GM21367 (cell line): ENCODE measurements at regions not wholly inside any gene's neighbourhood (a gene's known extent, or its start where the extent isn't known, plus 50 kb on each side); places are given as distances from the start of the nearest gene placed in this dataset.

ENCODE experiments used
- ATAC-seq: cut with Tn5 transposase; IDR thresholded peaks from one replicate; pipeline ENCODE4 v1.9.1; 2021; ENCODE audit not compliant: unreplicated experiment

- no peak for ATAC-seq
Measured at GRCh38 chr15:94057305-94057704, 174.1 kb upstream of the MCTP2 start.

GRCh38 chr15:94056314-94056713 is 175.0 kb upstream of the MCTP2 start:
- ATAC-seq: no peak

- ATAC-seq: no peak
Measured at GRCh38 chr15:94053626-94054025, 177.7 kb upstream of the MCTP2 start.

DNA sequence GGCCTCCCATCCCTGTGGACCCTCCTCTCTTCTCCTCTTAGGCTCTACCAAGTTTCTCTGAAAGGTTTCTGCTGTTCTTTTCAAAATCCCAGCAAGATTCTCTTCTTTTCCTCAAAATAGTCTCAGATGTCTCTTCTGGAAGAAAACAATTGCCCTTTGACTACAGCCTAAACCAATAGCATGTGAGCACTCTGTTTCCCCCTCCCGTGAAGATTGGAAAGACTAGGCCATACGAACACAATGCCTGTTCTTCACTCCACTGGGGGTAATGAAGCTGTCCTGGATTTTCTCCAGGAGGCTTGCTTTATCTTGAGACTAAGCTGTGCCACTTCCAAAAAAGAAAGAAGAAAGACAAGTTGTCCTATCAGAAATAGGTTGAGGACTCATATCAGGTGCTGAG is 178.7 kb upstream of the MCTP2 start:
- ATAC-seq: no peak

- no peak for ATAC-seq
Measured at GRCh38 chr15:94047566-94047965, 183.8 kb upstream of the MCTP2 start.

- no peak for ATAC-seq
Measured at GRCh38 chr15:94042180-94042928, 189.0 kb upstream of the MCTP2 start.

DNA sequence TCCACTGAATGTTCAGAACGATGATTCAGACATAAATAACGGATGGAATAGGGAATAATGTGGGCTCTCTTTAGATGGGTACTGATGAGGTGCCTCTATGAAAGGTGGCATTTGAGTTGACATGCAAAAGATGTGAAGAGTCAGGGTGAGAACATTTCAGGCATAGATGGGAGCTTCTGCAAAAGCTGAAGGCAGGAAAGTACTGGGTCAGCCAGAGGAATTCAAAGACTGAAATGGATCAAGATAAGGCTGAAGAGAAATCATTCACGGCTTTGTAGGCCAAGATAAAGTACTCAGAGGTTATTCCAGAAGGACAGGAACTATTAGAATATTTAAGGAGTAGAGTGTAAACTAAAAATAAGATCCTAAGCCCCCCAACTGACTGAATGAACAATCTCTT is 189.6 kb upstream of the MCTP2 start:
- no peak for ATAC-seq

GRCh38 chr15:94040541-94041248 is 190.7 kb upstream of the MCTP2 start:
- ATAC-seq: no peak

DNA sequence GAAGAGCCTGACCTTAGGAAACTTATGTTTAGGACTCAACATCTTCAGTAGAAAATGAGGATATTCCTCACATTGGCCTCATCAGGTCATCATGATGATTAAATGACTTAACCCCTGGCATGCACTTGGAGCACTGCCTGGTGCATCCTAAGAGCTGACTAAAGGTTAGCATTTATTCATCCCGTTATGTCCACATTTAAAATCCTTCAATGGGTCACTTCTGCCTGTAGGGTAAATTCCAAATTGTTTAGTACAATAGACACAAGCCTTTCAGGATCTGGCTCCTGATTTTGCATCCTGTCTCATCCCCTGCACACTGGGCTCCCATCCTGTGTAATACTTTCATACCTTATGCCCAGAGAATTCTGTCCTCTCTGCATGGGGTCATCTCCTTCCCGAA is 195.2 kb upstream of the MCTP2 start:
- ATAC-seq: no peak

DNA sequence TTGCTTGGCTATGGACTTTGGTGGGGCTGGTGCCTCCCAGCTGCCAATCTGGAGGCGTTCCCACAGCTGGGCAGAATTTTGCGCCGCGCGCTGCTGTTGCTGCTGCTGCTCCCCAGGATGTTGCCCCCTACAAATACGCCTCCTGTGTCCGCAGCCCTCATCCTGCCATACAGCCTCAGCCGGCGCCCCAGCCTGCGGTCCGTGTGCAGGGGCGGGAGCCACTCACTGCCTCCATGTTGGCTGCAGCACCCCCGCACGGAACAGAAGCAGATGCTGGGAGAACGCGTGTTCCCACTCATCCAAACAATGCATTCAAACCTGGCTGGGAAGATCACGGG is 197.7 kb upstream of the MCTP2 start:
- no peak for ATAC-seq

GRCh38 chr15:94033014-94033682 is 198.2 kb upstream of the MCTP2 start:
- ATAC-seq: no peak

- no peak for ATAC-seq
Measured at GRCh38 chr15:94032571-94032970, 198.8 kb upstream of the MCTP2 start.

DNA sequence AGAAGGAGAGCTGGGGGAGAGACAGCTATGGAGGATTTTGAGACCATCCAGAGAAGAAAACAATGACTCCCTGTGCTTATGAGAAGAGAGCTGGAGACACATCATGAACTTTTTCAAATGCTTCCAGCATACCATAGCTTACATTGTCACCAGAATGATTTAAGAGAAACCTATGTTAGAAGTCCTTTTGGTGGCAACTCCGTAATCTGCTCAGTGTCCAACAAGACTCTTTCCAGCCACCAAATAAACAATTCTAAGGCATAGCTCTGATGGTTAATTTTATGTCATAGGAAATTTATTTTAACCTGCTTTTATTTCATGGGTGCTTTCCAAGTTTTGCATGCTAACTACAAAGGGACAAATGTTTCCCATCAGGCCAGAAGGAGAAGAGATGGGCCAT is 200.3 kb upstream of the MCTP2 start:
- no peak for ATAC-seq

DNA sequence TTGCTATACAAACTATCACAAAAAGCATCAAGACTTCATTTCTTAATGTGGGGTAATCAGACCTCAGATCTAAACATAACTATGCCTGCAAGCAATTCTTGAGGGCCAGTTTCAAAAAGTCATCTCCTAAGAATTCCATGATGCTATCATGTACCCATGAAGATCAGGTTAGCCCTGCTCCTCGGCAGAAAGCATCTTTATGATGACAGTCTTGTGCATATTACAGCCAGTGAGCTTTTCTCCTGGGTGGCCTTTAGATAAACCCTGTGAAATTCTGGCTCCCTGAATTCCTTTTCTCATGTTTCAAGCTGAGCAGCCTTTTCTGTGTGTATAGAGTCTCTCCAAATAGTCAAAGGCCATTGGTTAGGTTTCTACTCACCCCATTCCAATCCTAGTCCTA is 201.9 kb upstream of the MCTP2 start:
- ATAC-seq: no peak

DNA sequence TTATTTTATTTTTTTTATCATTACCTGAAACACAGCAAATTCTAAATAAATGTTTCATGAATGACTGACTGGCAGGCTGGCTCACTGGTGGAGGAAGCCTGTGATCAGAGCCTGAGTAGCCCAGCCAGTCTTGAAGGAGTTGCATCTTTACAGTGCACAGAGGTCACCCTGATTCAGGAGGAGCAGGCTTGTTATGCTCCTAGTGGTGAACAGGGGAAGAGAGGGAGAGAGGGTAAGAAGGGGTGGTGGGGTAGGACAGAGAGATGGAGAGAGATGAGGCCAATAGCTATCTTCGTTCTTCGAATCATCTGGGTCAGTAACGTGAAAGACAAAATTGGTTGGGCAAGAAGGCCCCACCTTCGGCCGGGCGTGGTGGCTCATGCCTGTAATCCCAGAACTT is 202.6 kb upstream of the MCTP2 start:
- ATAC-seq: no peak

- ATAC-seq: no peak
Measured at GRCh38 chr15:94028121-94028520, 203.2 kb upstream of the MCTP2 start.

DNA sequence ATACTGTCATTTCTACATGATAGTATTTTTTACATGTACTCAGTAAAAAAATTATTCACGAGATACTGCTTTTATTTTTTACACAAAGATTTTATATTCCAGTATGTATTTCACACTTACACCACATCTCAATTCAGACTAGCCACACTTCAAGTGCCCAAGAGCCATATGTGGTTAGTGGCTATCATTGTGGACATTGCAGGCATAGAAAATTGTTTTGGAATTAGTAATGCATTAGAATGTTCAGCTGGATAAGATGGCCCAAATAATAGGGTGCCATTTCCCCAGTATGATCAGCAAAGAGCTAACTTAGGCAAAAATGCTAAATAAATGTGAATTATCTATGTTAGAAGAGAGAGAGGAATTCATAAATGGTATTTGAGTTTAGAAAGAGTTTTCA is 203.8 kb upstream of the MCTP2 start:
- ATAC-seq: no peak

- no peak for ATAC-seq
Measured at GRCh38 chr15:94026458-94027304, 204.7 kb upstream of the MCTP2 start.

DNA sequence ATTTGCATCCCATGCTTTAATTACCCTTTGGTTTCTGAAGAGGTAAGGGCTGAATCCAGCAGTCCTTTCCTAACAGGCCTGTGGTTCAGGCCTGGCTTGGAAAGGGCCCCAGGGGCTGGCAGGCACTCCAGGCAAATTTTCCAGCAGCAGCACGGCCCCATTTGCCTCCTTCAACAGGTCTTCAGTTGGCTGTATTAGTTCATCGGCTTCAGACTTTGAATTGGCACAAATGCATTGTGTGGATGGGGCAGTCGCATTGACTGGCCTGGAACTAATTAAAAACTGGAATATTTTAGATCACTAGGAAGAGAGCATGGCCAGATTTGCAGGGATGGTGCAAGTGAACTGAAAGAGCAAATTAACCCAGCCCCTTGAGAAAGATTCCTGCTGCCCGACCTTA is 207.8 kb upstream of the MCTP2 start:
- ATAC-seq: no peak

GRCh38 chr15:94021621-94022320 is 209.6 kb upstream of the MCTP2 start:
- ATAC-seq: no peak

DNA sequence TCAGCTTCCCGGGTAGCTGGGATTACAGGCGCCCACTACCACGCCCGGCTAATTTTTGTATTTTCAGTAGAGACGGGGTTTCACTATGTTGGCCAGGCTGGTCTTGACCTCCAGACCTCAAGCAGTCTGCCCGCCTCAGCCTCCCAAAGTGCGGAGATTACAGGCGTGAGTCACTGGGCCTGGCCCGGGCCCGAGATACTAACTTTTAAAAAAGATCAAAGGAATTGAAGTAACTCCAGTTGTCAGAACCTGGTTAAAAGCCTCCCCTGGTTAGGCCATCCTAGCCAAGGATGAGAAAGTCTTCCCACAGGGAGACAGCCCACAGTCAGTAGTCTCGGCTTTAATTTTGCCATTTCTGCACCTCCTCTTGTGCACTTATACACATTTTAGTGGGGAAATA is 212.3 kb upstream of the MCTP2 start:
- ATAC-seq: no peak
